ENCODE measurements at regions not wholly inside any gene's neighbourhood (a gene's known extent, or its start where the extent isn't known, plus 50 kb on each side); places are given as distances from the start of the nearest gene placed in this dataset.

- TF ChIP-seq POLR2A (IDR thresholded peaks at IDR 0.05) (no peak), CTCF (IDR thresholded peaks at IDR 0.05) (no peak)
These were observed 716.8 kb downstream of the LRFN5 start for GRCh38 chr14:42323426-42323825.

Data from thyroid gland (tissue), 4 donors.